ENCODE measurements at regions not wholly inside any gene's neighbourhood (a gene's known extent, or its start where the extent isn't known, plus 50 kb on each side); places are given as distances from the start of the nearest gene placed in this dataset.

GRCh38 chr7:27312820-27313219, 70.2 kb downstream of the EVX1 start:
- TF ChIP-seq PATZ1 (CRISPR knock-in tag; IDR thresholded peaks at IDR 0.05; ENCODE audit: borderline replicate concordance) (no peak), ISL1 (CRISPR knock-in tag; IDR thresholded peaks at IDR 0.05) (no peak), CSDC2 (CRISPR knock-in tag; IDR thresholded peaks at IDR 0.05) (no peak), SNAI2 (CRISPR knock-in tag; IDR thresholded peaks at IDR 0.05) (no peak)
- ATAC-seq, result no peak

- no peak for ATAC-seq
Measured at GRCh38 chr7:27314111-27314510, 71.5 kb downstream of the EVX1 start.

GRCh38 chr7:27315066-27315465, 72.5 kb downstream of the EVX1 start:
- no peak for ATAC-seq
- no peak for TF ChIP-seq CREB5 (CRISPR knock-in tag; IDR thresholded peaks at IDR 0.05; ENCODE audit: low read depth)
- no peak for TF ChIP-seq ZC3H10 (CRISPR knock-in tag; IDR thresholded peaks at IDR 0.05)
- no peak for TF ChIP-seq TCF4 (CRISPR knock-in tag; IDR thresholded peaks at IDR 0.05; ENCODE audit: borderline replicate concordance)
- TF ChIP-seq ZNF8 (CRISPR knock-in tag; IDR thresholded peaks at IDR 0.05), result no peak
- TF ChIP-seq ZFP30 (CRISPR knock-in tag; IDR thresholded peaks at IDR 0.05), result no peak
- no peak for TF ChIP-seq OSR1 (CRISPR knock-in tag; IDR thresholded peaks at IDR 0.05)
- TF ChIP-seq PATZ1 (CRISPR knock-in tag; IDR thresholded peaks at IDR 0.05; ENCODE audit: borderline replicate concordance), result no peak
- no peak for TF ChIP-seq ISL1 (CRISPR knock-in tag; IDR thresholded peaks at IDR 0.05)
- TF ChIP-seq ESRRG (CRISPR knock-in tag; IDR thresholded peaks at IDR 0.05), result no peak
- TF ChIP-seq ARNTL (CRISPR knock-in tag; IDR thresholded peaks at IDR 0.05; ENCODE audit: borderline replicate concordance, low read depth), result no peak
- no peak for TF ChIP-seq POU6F1 (CRISPR knock-in tag; IDR thresholded peaks at IDR 0.05; ENCODE audit: borderline replicate concordance, low read depth)
- no peak for TF ChIP-seq TSHZ2 (CRISPR knock-in tag; IDR thresholded peaks at IDR 0.05)
- no peak for TF ChIP-seq ZNF565 (CRISPR knock-in tag; conservative IDR thresholded peaks at IDR 0.05; ENCODE audit: low read depth)

More at GRCh38 chr7:27314111-27314510, 71.5 kb downstream of the EVX1 start:
- TF ChIP-seq ESRRG (CRISPR knock-in tag; IDR thresholded peaks at IDR 0.05) (no peak), ZC3H10 (CRISPR knock-in tag; IDR thresholded peaks at IDR 0.05) (no peak), TSHZ2 (CRISPR knock-in tag; IDR thresholded peaks at IDR 0.05) (no peak), BACH2 (CRISPR knock-in tag; IDR thresholded peaks at IDR 0.05; ENCODE audit: borderline replicate concordance) (no peak), OSR1 (CRISPR knock-in tag; IDR thresholded peaks at IDR 0.05) (no peak), TOX (CRISPR knock-in tag; IDR thresholded peaks at IDR 0.05; ENCODE audit: borderline replicate concordance) (no peak), ZFP3 (CRISPR knock-in tag; IDR thresholded peaks at IDR 0.05) (no peak), CSDC2 (CRISPR knock-in tag; IDR thresholded peaks at IDR 0.05) (no peak), RARB (CRISPR knock-in tag; IDR thresholded peaks at IDR 0.05) (no peak), ZNF8 (CRISPR knock-in tag; IDR thresholded peaks at IDR 0.05) (no peak), POU6F1 (CRISPR knock-in tag; IDR thresholded peaks at IDR 0.05; ENCODE audit: borderline replicate concordance, low read depth) (no peak)

Data from SK-N-SH treated with all-trans-retinoic acid at 6 μM for 48 hours (cell line).